ENCODE measurements at regions not wholly inside any gene's neighbourhood (a gene's known extent, or its start where the extent isn't known, plus 50 kb on each side); places are given as distances from the start of the nearest gene placed in this dataset.
"Not testable (repeated sequence)": the region's sequence is repeated elsewhere in the genome, so short reads cannot be mapped to it uniquely, and the experiment has no call there.

DNA sequence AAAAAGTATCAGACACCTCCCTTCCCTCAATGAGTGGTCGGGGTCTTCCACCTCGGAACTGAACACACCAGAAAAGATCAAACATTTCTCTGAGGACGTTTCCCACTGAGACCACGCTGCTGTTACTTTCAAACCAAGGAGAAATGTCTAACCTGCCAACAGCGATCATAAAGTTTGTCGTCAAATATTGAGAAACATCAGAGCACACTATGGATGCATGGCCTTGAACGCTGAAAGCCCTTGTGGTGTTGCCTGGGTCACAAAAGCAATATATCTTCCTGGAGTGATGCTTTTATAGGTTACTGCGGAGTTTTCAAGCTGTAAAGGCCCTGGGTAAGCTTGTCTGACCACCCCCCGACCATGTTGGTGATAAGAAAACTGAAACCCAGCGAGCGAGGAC, 70.2 kb upstream of the ID2 start:
- ATAC-seq = no peak
- intact Hi-C loops (cut with DNase I) = no loop called here
- no peak overlapping the region for H3K4me3 ChIP-seq
- TF ChIP-seq, protein P1, sequence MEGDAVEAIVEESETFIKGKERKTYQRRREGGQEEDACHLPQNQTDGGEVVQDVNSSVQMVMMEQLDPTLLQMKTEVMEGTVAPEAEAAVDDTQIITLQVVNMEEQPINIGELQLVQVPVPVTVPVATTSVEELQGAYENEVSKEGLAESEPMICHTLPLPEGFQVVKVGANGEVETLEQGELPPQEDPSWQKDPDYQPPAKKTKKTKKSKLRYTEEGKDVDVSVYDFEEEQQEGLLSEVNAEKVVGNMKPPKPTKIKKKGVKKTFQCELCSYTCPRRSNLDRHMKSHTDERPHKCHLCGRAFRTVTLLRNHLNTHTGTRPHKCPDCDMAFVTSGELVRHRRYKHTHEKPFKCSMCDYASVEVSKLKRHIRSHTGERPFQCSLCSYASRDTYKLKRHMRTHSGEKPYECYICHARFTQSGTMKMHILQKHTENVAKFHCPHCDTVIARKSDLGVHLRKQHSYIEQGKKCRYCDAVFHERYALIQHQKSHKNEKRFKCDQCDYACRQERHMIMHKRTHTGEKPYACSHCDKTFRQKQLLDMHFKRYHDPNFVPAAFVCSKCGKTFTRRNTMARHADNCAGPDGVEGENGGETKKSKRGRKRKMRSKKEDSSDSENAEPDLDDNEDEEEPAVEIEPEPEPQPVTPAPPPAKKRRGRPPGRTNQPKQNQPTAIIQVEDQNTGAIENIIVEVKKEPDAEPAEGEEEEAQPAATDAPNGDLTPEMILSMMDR (IDR thresholded peaks at IDR 0.05) = no peak
- TF ChIP-seq POLR2A (IDR thresholded peaks at IDR 0.05) = no peak
- no peaks in the 10 kb centered on the region for H3K36me3 ChIP-seq
- peaks cover 0 to 2% (median 0%) of the 10 kb centered on the region in 9 donors for H3K27me3 ChIP-seq
- peaks cover 0 to 3% (median 0%) of the 10 kb centered on the region in 12 donors for H3K9me3 ChIP-seq
- H3K27ac ChIP-seq = no peak overlapping the region
- 85 to 93% (median 91%) methylated on average over 11 of the region's 11 CpGs for WGBS, 4 donors
- peaks cover 0 to 20% (median 9%) of the 10 kb centered on the region in 12 donors for H3K4me1 ChIP-seq
- no peak for DNase-seq

DNA sequence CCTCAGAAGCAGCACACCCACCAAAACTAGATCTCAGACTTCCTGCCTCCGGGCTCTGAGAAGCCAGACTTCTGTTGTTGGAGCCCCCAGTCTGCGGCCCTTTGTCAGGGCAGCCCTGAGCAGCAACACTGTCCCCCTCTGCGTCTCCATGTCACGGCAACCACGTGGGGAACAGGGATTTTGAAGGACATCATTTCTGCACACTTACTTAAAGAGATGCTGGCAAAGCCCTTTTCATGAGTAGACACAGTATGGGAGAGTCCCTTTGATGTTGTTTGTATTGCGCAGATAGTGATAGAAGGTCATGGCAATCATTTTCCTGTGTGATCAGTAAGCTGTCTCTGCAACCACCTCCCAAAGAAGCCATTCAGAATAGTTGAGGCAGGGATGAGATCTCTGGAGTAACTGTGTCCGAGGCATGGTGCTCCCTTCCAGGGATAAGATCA, 69.1 kb upstream of the ID2 start:
- TF ChIP-seq, protein P1 (IDR thresholded peaks at IDR 0.05) = no peak
- TF ChIP-seq POLR2A (IDR thresholded peaks at IDR 0.05) = no peak
- Histone ChIP-seq H3K36me3 (no peaks in the 10 kb centered on the region), H3K27ac (no peak overlapping the region), H3K4me3 (no peak overlapping the region), H3K4me1 (peaks cover 0 to 20% (median 6%) of the 10 kb centered on the region in 12 donors), H3K27me3 (peaks cover 0 to 2% (median 0%) of the 10 kb centered on the region in 9 donors), H3K9me3 (peaks cover 0 to 3% (median 0%) of the 10 kb centered on the region in 12 donors)
- 73 to 94% (median 83%) methylated on average over 7 of the region's 7 CpGs for WGBS, 4 donors
- DNase-seq = no peak
- no peak for ATAC-seq
- intact Hi-C loops (cut with DNase I) = no loop called here

DNA sequence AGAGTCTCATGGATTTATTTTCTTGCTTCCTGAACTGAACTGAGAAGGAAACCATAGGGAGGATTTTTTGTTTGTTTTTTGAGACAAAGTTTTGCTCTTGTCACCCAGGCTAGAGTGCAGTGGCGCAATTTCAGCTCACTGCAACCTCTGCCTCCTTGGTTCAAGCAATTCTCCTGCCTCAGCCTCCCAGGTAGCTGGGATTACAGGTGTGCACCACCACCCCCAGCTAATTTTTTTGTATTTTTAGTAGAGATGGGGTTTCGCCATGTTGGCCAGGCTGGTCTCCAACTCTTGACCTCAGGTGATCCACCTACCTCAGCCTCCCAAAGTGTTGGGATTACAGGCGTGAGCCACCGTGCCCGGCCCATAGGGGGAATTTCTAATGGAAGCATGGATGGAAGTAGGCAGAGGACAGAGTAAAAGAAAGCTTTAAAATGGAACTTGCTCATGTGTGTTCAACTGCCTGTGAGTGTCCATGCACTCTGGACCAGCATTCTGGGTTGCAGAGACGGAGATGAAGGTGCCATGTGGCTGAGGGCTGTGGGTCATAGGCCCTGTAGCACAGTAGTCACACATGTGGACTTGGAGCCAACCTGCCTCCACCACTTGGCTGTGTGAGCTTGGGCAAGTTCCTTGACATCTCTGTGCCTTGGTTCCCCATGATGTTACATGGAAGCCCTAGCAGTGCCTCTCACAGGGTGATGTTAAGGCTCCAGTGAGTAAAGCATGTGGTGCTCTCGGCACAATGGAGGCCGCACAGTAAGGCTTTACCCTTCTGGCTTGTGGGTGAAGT, 68.5 kb upstream of the ID2 start:
- H3K4me1 ChIP-seq = peaks cover 0 to 20% (median 6%) of the 10 kb centered on the region in 12 donors
- ATAC-seq; intact Hi-C loops (cut with DNase I); H3K36me3 ChIP-seq; H3K4me3 ChIP-seq; H3K9me3 ChIP-seq; DNase-seq; H3K27ac ChIP-seq; H3K27me3 ChIP-seq: not testable (repeated sequence)
- 96 to 98% (median 97%) methylated on average over 8 of the region's 8 CpGs for WGBS, 4 donors

DNA sequence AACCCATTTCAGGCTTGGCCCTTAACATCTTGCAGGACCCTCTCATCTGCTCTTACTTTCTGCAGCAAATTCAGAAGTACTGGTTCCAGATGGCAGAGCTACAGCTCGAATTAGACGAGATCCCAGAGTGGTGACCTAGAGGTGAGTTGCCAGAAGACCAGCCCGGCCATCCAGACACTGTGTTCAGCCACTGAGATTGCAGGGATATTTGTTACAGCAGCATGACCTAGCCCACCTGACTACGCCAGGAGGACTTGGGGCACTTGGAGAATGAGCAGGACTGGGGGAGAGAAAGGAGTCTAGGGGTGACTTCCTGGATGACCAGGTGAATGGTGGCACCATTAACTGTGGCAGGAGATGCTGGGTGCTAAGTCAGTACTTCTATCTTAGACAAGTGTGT, 67.2 kb upstream of the ID2 start:
- H3K4me1 ChIP-seq = peaks cover 0 to 15% (median 4%) of the 10 kb centered on the region in 12 donors
- H3K36me3 ChIP-seq = no peaks in the 10 kb centered on the region
- H3K4me3 ChIP-seq = no peak overlapping the region
- peaks cover 0 to 2% (median 0%) of the 10 kb centered on the region in 9 donors for H3K27me3 ChIP-seq
- H3K9me3 ChIP-seq = peaks cover 0 to 3% (median 0%) of the 10 kb centered on the region in 12 donors
- H3K27ac ChIP-seq = no peak overlapping the region
- ATAC-seq (no peak), DNase-seq (no peak)
- intact Hi-C loops (cut with DNase I) = no loop called here
- no peak for TF ChIP-seq POLR2A (IDR thresholded peaks at IDR 0.05)
- TF ChIP-seq, protein P1 (IDR thresholded peaks at IDR 0.05) = no peak
- WGBS, 4 donors = 90 to 100% (median 96%) methylated on average over 2 to 4 of the region's 4 CpGs

All from heart left ventricle (tissue), 16 donors.